ENCODE measurements at regions not wholly inside any gene's neighbourhood (a gene's known extent, or its start where the extent isn't known, plus 50 kb on each side); places are given as distances from the start of the nearest gene placed in this dataset.
"Not testable (repeated sequence)": the region's sequence is repeated elsewhere in the genome, so short reads cannot be mapped to it uniquely, and the experiment has no call there.

DNA sequence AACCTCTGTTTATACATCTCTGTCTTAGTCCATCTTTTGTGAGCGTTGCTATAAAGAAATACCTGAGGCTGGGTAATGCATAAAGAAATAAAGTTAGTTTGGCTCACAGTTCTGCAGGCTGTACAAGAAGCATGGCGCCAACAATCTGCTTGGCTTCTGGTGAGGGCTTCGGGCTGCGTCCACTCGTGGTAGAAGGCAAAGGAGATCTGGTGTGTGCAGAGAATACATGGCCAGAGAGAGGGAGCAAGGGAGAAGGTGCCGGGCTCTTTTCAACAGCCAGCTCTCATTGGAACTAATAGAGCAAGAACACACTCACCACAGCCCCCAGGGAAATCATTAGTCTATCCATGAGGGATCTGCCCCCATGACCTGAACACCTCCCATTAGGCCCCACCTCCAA, 100.3 kb upstream of the SRSF6 start:
- peaks cover 3% of the 10 kb centered on the region for H3K27me3 ChIP-seq (ENCODE audit: control insufficient read depth, insufficient read depth, low read length)
- H3K9me3 ChIP-seq (ENCODE audit: control insufficient read depth, insufficient read depth, low read length) = no peaks in the 10 kb centered on the region; the same call in 1 of the 2 replicates
- CTCF ChIA-PET = interaction anchor here (1.0 kb wide), 1 partner anchor 52 kb away, joined by 3 read pairs; no protein-coding TSS in a partner anchor
- TF ChIP-seq, protein P1, sequence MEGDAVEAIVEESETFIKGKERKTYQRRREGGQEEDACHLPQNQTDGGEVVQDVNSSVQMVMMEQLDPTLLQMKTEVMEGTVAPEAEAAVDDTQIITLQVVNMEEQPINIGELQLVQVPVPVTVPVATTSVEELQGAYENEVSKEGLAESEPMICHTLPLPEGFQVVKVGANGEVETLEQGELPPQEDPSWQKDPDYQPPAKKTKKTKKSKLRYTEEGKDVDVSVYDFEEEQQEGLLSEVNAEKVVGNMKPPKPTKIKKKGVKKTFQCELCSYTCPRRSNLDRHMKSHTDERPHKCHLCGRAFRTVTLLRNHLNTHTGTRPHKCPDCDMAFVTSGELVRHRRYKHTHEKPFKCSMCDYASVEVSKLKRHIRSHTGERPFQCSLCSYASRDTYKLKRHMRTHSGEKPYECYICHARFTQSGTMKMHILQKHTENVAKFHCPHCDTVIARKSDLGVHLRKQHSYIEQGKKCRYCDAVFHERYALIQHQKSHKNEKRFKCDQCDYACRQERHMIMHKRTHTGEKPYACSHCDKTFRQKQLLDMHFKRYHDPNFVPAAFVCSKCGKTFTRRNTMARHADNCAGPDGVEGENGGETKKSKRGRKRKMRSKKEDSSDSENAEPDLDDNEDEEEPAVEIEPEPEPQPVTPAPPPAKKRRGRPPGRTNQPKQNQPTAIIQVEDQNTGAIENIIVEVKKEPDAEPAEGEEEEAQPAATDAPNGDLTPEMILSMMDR (IDR thresholded peaks at IDR 0.05; ENCODE audit: low read depth, low read length) = no peak
- H3K27ac ChIP-seq (ENCODE audit: low read depth, low read length) = no peak overlapping the region
- POLR2A ChIA-PET = no interaction called here
- H3K4me3 ChIP-seq (ENCODE audit: low read depth, low read length) = no peak overlapping the region
- no peak for DNase-seq (ENCODE audit: low read depth, low spot score)

DNA sequence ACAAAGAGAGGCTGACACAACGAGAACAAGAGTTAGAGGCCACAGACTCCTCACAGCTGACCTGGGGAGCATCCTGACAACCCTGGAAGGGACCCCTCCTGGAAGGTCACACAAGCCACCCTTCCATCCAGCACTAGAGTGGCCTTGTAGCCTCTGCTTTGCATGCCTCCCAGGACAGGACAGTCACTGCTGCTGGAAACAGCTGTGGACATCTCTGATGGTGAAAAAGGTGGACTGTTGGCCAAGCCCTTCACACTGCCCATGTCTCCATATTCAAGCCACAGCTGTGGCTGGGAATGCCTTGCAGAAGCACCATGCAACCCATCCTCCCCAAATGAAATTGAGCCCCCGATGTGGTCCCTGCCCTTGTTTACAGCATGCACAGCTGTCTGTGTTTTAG, 102.1 kb upstream of the SRSF6 start:
- TF ChIP-seq, protein P1 (IDR thresholded peaks at IDR 0.05; ENCODE audit: low read depth, low read length) = no peak
- Histone ChIP-seq H3K9me3 (ENCODE audit: control insufficient read depth, insufficient read depth, low read length) (no peaks in the 10 kb centered on the region; the same call in 1 of the 2 replicates), H3K27ac (ENCODE audit: low read depth, low read length) (no peak overlapping the region), H3K4me3 (ENCODE audit: low read depth, low read length) (no peak overlapping the region), H3K27me3 (ENCODE audit: control insufficient read depth, insufficient read depth, low read length) (peaks cover 3% of the 10 kb centered on the region)
- no peak for DNase-seq (ENCODE audit: low read depth, low spot score)
- ChIA-PET CTCF (no interaction called here), POLR2A (no interaction called here)

DNA sequence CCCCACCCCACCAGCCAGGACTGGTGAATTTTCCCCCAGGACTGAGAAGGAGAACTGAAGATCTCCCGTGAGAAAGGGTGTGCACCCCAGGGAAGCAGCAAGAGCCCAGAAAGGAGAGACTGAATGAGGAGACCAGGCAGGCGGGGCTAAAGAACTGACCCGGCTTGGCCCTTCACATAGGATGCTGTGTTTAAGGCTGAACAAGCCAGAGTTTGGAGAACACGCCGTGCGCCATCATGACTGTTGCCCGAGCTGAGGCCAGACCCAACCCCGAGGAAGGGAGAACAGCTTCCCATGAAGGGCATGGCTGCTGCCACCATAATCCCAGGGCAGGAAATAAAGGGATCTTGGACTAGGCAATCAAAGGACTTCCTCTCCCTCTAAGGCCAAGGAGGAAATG, 104.7 kb upstream of the SRSF6 start:
- ChIA-PET POLR2A (no interaction called here), CTCF (no interaction called here)

DNA sequence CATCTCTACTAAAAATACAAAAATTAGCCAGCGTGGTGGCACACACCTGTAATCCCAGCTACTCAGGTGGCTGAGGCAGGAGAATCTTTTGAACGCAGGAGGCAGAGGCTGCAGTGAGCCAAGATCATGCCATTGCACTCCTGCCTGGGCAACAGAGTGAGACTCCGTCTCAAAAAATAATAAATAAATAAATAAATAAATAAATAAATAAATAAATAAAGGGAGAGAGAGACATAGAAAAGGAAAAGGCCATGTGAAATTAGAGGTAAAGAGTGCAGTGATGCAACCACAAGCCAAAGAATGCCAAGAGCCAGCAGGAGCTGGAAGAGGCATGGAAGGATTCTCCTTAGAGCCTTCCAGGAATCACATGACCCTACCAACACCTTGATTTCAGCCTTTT, 107.0 kb upstream of the SRSF6 start:
- H3K9me3 ChIP-seq (ENCODE audit: control insufficient read depth, insufficient read depth, low read length); H3K27ac ChIP-seq (ENCODE audit: low read depth, low read length); DNase-seq (ENCODE audit: low read depth, low spot score); CTCF ChIA-PET; H3K27me3 ChIP-seq (ENCODE audit: control insufficient read depth, insufficient read depth, low read length); H3K4me3 ChIP-seq (ENCODE audit: low read depth, low read length); POLR2A ChIA-PET: not testable (repeated sequence)

More for the DNA sequence above, 104.7 kb upstream of the SRSF6 start:
- Histone ChIP-seq H3K27ac (ENCODE audit: low read depth, low read length) (no peak overlapping the region), H3K4me3 (ENCODE audit: low read depth, low read length) (no peak overlapping the region), H3K9me3 (ENCODE audit: control insufficient read depth, insufficient read depth, low read length) (no peaks in the 10 kb centered on the region; the same call in 1 of the 2 replicates), H3K27me3 (ENCODE audit: control insufficient read depth, insufficient read depth, low read length) (no peaks in the 10 kb centered on the region)
- TF ChIP-seq, protein P1 (IDR thresholded peaks at IDR 0.05; ENCODE audit: low read depth, low read length) = no peak
- no peak for DNase-seq (ENCODE audit: low read depth, low spot score)

DNA sequence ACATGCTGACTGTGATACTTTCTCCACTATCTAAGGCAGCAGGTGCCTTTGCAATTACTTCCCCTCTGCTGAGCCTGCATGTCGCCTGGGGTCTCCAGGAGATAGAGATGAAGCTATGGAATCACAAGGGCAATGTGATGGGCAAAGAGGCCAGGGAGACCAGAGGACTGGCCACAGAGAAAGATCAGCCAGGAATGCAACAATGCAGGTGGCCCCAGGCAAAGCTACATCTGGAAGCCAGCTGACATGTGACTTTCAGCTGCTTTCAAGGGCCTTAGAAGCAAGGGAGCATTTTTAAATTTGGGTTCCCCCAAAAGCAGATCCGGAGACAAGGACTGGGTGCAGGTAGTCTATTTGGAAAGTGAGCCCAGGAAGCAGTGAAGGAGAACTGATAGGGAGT, 107.9 kb upstream of the SRSF6 start:
- ChIA-PET CTCF (no interaction called here), POLR2A (no interaction called here)
- TF ChIP-seq, protein P1 (IDR thresholded peaks at IDR 0.05; ENCODE audit: low read depth, low read length) = no peak
- no peaks in the 10 kb centered on the region for H3K9me3 ChIP-seq (ENCODE audit: control insufficient read depth, insufficient read depth, low read length)
- no peaks in the 10 kb centered on the region for H3K27me3 ChIP-seq (ENCODE audit: control insufficient read depth, insufficient read depth, low read length)
- H3K27ac ChIP-seq (ENCODE audit: low read depth, low read length) = no peak overlapping the region
- H3K4me3 ChIP-seq (ENCODE audit: low read depth, low read length) = no peak overlapping the region
- no peak for DNase-seq (ENCODE audit: low read depth, low spot score)

DNA sequence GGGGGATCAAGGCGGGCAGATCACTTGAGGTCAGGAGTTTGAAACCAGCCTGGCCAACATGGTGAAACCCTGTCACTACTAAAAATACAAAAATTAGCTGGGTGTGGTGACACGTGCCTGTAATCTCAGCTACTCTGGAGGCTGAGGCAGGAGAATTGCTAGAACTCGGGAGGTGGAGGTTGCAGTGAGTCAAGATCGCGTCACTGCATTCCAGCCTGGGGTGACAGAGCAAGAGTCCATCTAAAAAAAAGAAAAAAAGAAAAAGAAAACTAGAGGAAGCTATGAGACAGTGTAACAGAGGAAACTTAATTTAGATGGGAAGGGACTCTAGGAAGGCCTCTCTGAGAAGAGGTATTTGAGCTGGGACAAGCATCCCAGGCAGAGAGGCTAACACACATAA, 109.9 kb upstream of the SRSF6 start:
- H3K27me3 ChIP-seq (ENCODE audit: control insufficient read depth, insufficient read depth, low read length); H3K27ac ChIP-seq (ENCODE audit: low read depth, low read length); POLR2A ChIA-PET; H3K4me3 ChIP-seq (ENCODE audit: low read depth, low read length); DNase-seq (ENCODE audit: low read depth, low spot score); CTCF ChIA-PET; H3K9me3 ChIP-seq (ENCODE audit: control insufficient read depth, insufficient read depth, low read length): not testable (repeated sequence)

All from AG04450 (cell line).